SU-DHL-6 (cell line): ENCODE measurements at regions not wholly inside any gene's neighbourhood (a gene's known extent, or its start where the extent isn't known, plus 50 kb on each side); places are given as distances from the start of the nearest gene placed in this dataset.

Experiments
- CTCF ChIP-seq: fragments of 200-600 bp; sonication (generic); IDR thresholded peaks from one replicate; pipeline ENCODE4 v1.5.1; 2017; ENCODE audit warnings: antibody characterized with exemption, mild to moderate bottlenecking, low read length, moderate library complexity; ENCODE audit not compliant: insufficient read depth, poor library complexity, severe bottlenecking
- EZH2phosphoT487 ChIP-seq: fragments of 200-600 bp; sonication (generic), shearing (Covaris generic); conservative IDR thresholded peaks from 2 replicates; pipeline ENCODE4 v1.6.1; 2018; ENCODE audit warnings: mild to moderate bottlenecking, antibody characterized with exemption, low read length, moderate library complexity, mixed read lengths

- TF ChIP-seq CTCF (no peak), EZH2phosphoT487 (no peak)
These were observed 1565.5 kb upstream of the RAG2 start for GRCh38 chr11:38163526-38163925.
